IMR-90 (cell line): ENCODE measurements at regions not wholly inside any gene's neighbourhood (a gene's known extent, or its start where the extent isn't known, plus 50 kb on each side); places are given as distances from the start of the nearest gene placed in this dataset.

Experiments used
- ATAC-seq: fragments of 200-7000 bp; cut with Tn5 transposase; 2 replicates; pipeline ENCODE4 v1.9.1; 2020; ENCODE audit warnings: low read depth, mild to moderate bottlenecking, moderate library complexity
- BruUV-seq: library from RNA; stranded (reverse); fragments of 400-500 nt; replicated peaks from 2 replicates; lab custom pipeline; 2021; lab: Mats Ljungman, UMichigan
- CTCF ChIA-PET: fragments of 300-600 bp; formaldehyde crosslinking; extraction: SDS; loops from one replicate; lab custom pipeline; 2021; ENCODE audit warnings: antibody characterized with exemption; lab: Yijun Ruan, JAX
- POLR2A ChIA-PET: fragments of 300-600 bp; sonication (Branson Sonifier 250); formaldehyde crosslinking; loops from one replicate; lab custom pipeline; 2022; ENCODE audit warnings: antibody characterized with exemption; ENCODE audit not compliant: unreplicated experiment; lab: Charles Lee
- DNase-seq: peaks from one replicate; pipeline ENCODE4 v3.0.0; 2013
- H2AFZ ChIP-seq: replicated peaks from 2 replicates; pipeline ENCODE3; 2013; ENCODE audit warnings: low read length, mild to moderate bottlenecking; ENCODE audit not compliant: poor library complexity
- H2AK5ac ChIP-seq: 2 replicates; pipeline ENCODE4 v1.6.1; 2013; ENCODE audit warnings: low read depth, low read length, inconsistent platforms
- H2AK9ac ChIP-seq: replicated peaks from 2 replicates; pipeline ENCODE3; 2013; ENCODE audit warnings: mild to moderate bottlenecking, low read depth, low read length, moderate library complexity; ENCODE audit not compliant: poor library complexity
- H2BK120ac ChIP-seq: 2 replicates; pipeline ENCODE4 v1.6.1; 2013; ENCODE audit warnings: low read depth, low read length, inconsistent platforms
- H2BK15ac ChIP-seq: 3 replicates; pipeline ENCODE4 v1.6.1; 2013; ENCODE audit warnings: low read depth, low read length, inconsistent platforms
- H2BK20ac ChIP-seq: 2 replicates; pipeline ENCODE4 v1.6.1; 2013; ENCODE audit warnings: low read depth, mild to moderate bottlenecking, inconsistent platforms, low read length, moderate library complexity
- H2BK5ac ChIP-seq: 2 replicates; pipeline ENCODE4 v1.6.1; 2013; ENCODE audit warnings: mild to moderate bottlenecking, low read depth, low read length, inconsistent platforms; ENCODE audit not compliant: poor library complexity, severe bottlenecking
- H3K14ac ChIP-seq: replicated peaks from 2 replicates; pipeline ENCODE4 v1.6.1; 2013; ENCODE audit warnings: low read depth, low read length, inconsistent platforms
- H3K18ac ChIP-seq: 2 replicates; pipeline ENCODE4 v1.6.1; 2013; ENCODE audit warnings: low read depth, low read length, control low read depth
- H3K23ac ChIP-seq: 2 replicates; pipeline ENCODE4 v1.6.1; 2013; ENCODE audit warnings: low read depth, low read length, inconsistent platforms
- H3K27ac ChIP-seq: 2 replicates; pipeline ENCODE4 v1.5.1; 2013; ENCODE audit warnings: mild to moderate bottlenecking, control low read depth, low read length; ENCODE audit not compliant: insufficient read depth
- H3K27me3 ChIP-seq: 2 replicates; pipeline ENCODE4 v1.6.1; 2013; ENCODE audit warnings: low read length; ENCODE audit not compliant: control insufficient read depth, insufficient read depth
- H3K36me3 ChIP-seq: 2 replicates; pipeline ENCODE4 v1.6.1; 2013; ENCODE audit warnings: low read length, mixed read lengths; ENCODE audit not compliant: control insufficient read depth, insufficient read depth
- H3K4ac ChIP-seq: 2 replicates; pipeline ENCODE4 v1.6.1; 2013; ENCODE audit warnings: low read depth, low read length, inconsistent platforms
- H3K4me1 ChIP-seq: 2 replicates; pipeline ENCODE4 v1.6.1; 2013; ENCODE audit warnings: low read length, mixed read lengths; ENCODE audit not compliant: control insufficient read depth, insufficient read depth
- H3K4me2 ChIP-seq: 2 replicates; pipeline ENCODE4 v1.6.1; 2013; ENCODE audit warnings: low read depth, mild to moderate bottlenecking, control low read depth, low read length, moderate library complexity
- H3K4me3 ChIP-seq: 2 replicates; pipeline ENCODE4 v1.5.1; 2013; ENCODE audit warnings: low read depth, mild to moderate bottlenecking, control low read depth, low read length, moderate library complexity; ENCODE audit not compliant: insufficient read depth
- H3K56ac ChIP-seq: 2 replicates; pipeline ENCODE4 v1.6.1; 2013; ENCODE audit warnings: low read length, inconsistent platforms; ENCODE audit not compliant: insufficient read depth; ENCODE audit errors: extremely low read depth
- H3K79me1 ChIP-seq, 2 experiments: 2 replicates each; pipeline ENCODE4 v1.6.1; 2013; ENCODE audit warnings: low read length in 2 of 2, inconsistent platforms in 1 of 2, low read depth in 1 of 2
- H3K9ac ChIP-seq: 2 replicates; pipeline ENCODE4 v1.6.1; 2013; ENCODE audit warnings: low read depth, low read length, control low read depth
- H3K9me1 ChIP-seq: 2 replicates; pipeline ENCODE4 v1.6.1; 2013; ENCODE audit warnings: low read length, inconsistent platforms; ENCODE audit not compliant: insufficient read depth
- H3K9me3 ChIP-seq: 2 replicates; pipeline ENCODE4 v1.6.1; 2013; ENCODE audit warnings: low read length; ENCODE audit not compliant: control insufficient read depth, insufficient read depth
- H4K20me1 ChIP-seq: 2 replicates; pipeline ENCODE4 v1.6.1; 2013; ENCODE audit warnings: low read length, inconsistent platforms; ENCODE audit not compliant: insufficient read depth
- H4K5ac ChIP-seq: 2 replicates; pipeline ENCODE4 v1.6.1; 2013; ENCODE audit warnings: mild to moderate bottlenecking, low read depth, low read length, control low read depth
- H4K8ac ChIP-seq, 2 experiments: 2 replicates each; pipeline ENCODE4 v1.6.1; 2013; ENCODE audit warnings: low read depth in 2 of 2, low read length in 2 of 2, control low read depth in 1 of 2, inconsistent platforms in 1 of 2
- H4K91ac ChIP-seq: 2 replicates; pipeline ENCODE4 v1.6.1; 2013; ENCODE audit warnings: low read depth, low read length, inconsistent platforms; ENCODE audit not compliant: insufficient read depth
- CEBPB ChIP-seq: IDR thresholded peaks from 2 replicates; pipeline ENCODE4 v1.6.1; 2012; ENCODE audit warnings: low read depth, low read length, improper control_type of control experiment
- MAFK ChIP-seq: IDR thresholded peaks from 2 replicates; pipeline ENCODE4 v1.6.1; 2012; ENCODE audit warnings: low read depth, low read length, improper control_type of control experiment
- MAZ ChIP-seq: IDR thresholded peaks from 2 replicates; pipeline ENCODE4 v1.6.1; 2012; ENCODE audit warnings: low read depth, mild to moderate bottlenecking, low read length, improper control_type of control experiment, moderate library complexity, borderline replicate concordance
- RFX5 ChIP-seq: IDR thresholded peaks from 2 replicates; pipeline ENCODE4 v1.8.0; 2012; ENCODE audit warnings: low read depth, mild to moderate bottlenecking, low read length, moderate library complexity
- SMC3 ChIP-seq: fragments of 150-350 bp; IDR thresholded peaks from 2 replicates; pipeline ENCODE4 v1.6.1; 2016; ENCODE audit warnings: low read depth, mild to moderate bottlenecking, antibody characterized with exemption, low read length, moderate library complexity
- dilution Hi-C: fragments of 300-500 bp; cut with HindIII; formaldehyde crosslinking; loops from one replicate; pipeline ENCODE4 v1.14.3; 2018; ENCODE audit warnings: low sequenced_read_pairs; ENCODE audit not compliant: unreplicated experiment
- in situ Hi-C: fragments of 300-500 bp; cut with MboI; formaldehyde crosslinking; loops from 3 replicates; pipeline ENCODE4 v1.14.3; 2019; ENCODE audit warnings: low sequenced_read_pairs, inconsistent platforms, mixed read lengths
- intact Hi-C: fragments of 100-400 bp; cut with micrococcal nuclease; formaldehyde crosslinking; loops from 2 replicates; pipeline ENCODE4 v1.10.0; 2022
- TF ChIP-seq, protein P1 (sequence below): fragments of 150-350 bp; IDR thresholded peaks from 2 replicates; pipeline ENCODE4 v1.6.1; 2016; ENCODE audit warnings: low read depth, mild to moderate bottlenecking, low read length, moderate library complexity, borderline replicate concordance
- TF ChIP-seq, protein P2 (sequence below): conservative IDR thresholded peaks from 2 replicates; pipeline ENCODE4 v1.5.1; 2012; ENCODE audit warnings: mild to moderate bottlenecking, low read depth, low read length, improper control_type of control experiment

DNA sequence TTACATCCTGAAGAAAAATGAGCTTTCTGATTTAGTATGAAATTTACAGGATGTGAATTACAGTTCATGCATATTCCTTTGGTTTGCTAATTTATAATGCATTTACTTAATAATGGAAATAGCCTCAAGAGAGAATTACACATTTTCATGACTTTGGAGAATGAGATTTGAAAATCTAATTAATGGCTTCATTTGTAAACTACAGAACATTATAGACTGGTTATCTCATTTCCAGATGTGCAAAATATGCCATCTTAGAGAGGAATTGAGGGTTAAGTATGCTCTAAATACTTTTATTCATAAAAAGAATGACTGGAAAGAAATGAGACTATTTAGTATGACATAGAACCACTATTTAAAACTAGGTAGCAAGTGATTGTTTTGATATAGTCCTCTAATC, 94.2 kb upstream of the DNAJC10 start:
- H3K23ac ChIP-seq: no peak overlapping the region
- intact Hi-C loops: no loop called here
- TF ChIP-seq SMC3 (no peak), CEBPB (no peak), MAFK (no peak), RFX5 (no peak), MAZ (no peak)
- TF ChIP-seq, protein P1, sequence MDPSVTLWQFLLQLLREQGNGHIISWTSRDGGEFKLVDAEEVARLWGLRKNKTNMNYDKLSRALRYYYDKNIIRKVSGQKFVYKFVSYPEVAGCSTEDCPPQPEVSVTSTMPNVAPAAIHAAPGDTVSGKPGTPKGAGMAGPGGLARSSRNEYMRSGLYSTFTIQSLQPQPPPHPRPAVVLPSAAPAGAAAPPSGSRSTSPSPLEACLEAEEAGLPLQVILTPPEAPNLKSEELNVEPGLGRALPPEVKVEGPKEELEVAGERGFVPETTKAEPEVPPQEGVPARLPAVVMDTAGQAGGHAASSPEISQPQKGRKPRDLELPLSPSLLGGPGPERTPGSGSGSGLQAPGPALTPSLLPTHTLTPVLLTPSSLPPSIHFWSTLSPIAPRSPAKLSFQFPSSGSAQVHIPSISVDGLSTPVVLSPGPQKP: no peak
- TF ChIP-seq, protein P2, sequence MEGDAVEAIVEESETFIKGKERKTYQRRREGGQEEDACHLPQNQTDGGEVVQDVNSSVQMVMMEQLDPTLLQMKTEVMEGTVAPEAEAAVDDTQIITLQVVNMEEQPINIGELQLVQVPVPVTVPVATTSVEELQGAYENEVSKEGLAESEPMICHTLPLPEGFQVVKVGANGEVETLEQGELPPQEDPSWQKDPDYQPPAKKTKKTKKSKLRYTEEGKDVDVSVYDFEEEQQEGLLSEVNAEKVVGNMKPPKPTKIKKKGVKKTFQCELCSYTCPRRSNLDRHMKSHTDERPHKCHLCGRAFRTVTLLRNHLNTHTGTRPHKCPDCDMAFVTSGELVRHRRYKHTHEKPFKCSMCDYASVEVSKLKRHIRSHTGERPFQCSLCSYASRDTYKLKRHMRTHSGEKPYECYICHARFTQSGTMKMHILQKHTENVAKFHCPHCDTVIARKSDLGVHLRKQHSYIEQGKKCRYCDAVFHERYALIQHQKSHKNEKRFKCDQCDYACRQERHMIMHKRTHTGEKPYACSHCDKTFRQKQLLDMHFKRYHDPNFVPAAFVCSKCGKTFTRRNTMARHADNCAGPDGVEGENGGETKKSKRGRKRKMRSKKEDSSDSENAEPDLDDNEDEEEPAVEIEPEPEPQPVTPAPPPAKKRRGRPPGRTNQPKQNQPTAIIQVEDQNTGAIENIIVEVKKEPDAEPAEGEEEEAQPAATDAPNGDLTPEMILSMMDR: no peak
- no peaks in the 10 kb centered on the region for H3K9me3 ChIP-seq
- H3K4me2 ChIP-seq: no peak overlapping the region
- H2BK5ac ChIP-seq: no peak overlapping the region
- H3K56ac ChIP-seq: no peak overlapping the region
- no peak overlapping the region for H3K9ac ChIP-seq
- H3K9me1 ChIP-seq: peaks cover 2% of the 10 kb centered on the region
- dilution Hi-C loops: no loop called here
- H4K5ac ChIP-seq: no peak overlapping the region
- peaks cover 10% of the 10 kb centered on the region; the same call in 1 of the 2 replicates for H3K4me1 ChIP-seq
- no peak overlapping the region for H3K4ac ChIP-seq
- H2BK120ac ChIP-seq: no peak overlapping the region
- H4K91ac ChIP-seq: no peak overlapping the region
- CTCF ChIA-PET: no interaction called here
- ATAC-seq (no peak), DNase-seq (no peak)
- no peaks in the 10 kb centered on the region for H3K79me1 ChIP-seq
- H2AFZ ChIP-seq: no peak overlapping the region
- POLR2A ChIA-PET: no interaction called here
- no peak overlapping the region for H3K27ac ChIP-seq
- in situ Hi-C loops: no loop called here
- no peaks in the 10 kb centered on the region for H3K36me3 ChIP-seq
- no TSS peak for BruUV-seq
- H3K27me3 ChIP-seq: no peaks in the 10 kb centered on the region
- no peak overlapping the region for H3K4me3 ChIP-seq
- H3K18ac ChIP-seq: no peak overlapping the region
- H3K14ac ChIP-seq: no peak overlapping the region
- no peaks in the 10 kb centered on the region for H4K20me1 ChIP-seq
- no peak overlapping the region for H2BK15ac ChIP-seq
- H4K8ac ChIP-seq: no peak overlapping the region
- no peak overlapping the region for H2AK9ac ChIP-seq
- no peak overlapping the region for H2BK20ac ChIP-seq
- no peak overlapping the region for H2AK5ac ChIP-seq
